AG09319 (cell line): ENCODE measurements at regions not wholly inside any gene's neighbourhood (a gene's known extent, or its start where the extent isn't known, plus 50 kb on each side); places are given as distances from the start of the nearest gene placed in this dataset.

Experiments
- DNase-seq: peaks from one replicate; pipeline ENCODE4 v3.0.0-alpha.2; 2010; ENCODE audit warnings: low read depth; ENCODE audit errors: extremely low read depth
- CTCF ChIP-seq: IDR thresholded peaks from 2 replicates; pipeline ENCODE4 v1.5.1; 2011; ENCODE audit warnings: low read depth, mild to moderate bottlenecking, inconsistent platforms, low read length, moderate library complexity

- no peak for TF ChIP-seq CTCF
- DNase-seq: no peak
Measured at GRCh38 chr5:56676091-56676768, 139.1 kb upstream of the MAP3K1 start.

GRCh38 chr5:56674441-56674840 is 140.9 kb upstream of the MAP3K1 start:
- no peak for TF ChIP-seq CTCF
- no peak for DNase-seq

GRCh38 chr5:56673171-56673570 is 142.2 kb upstream of the MAP3K1 start:
- no peak for DNase-seq
- TF ChIP-seq CTCF: no peak

- DNase-seq: no peak
- no peak for TF ChIP-seq CTCF
Measured at GRCh38 chr5:56671571-56671970, 143.8 kb upstream of the MAP3K1 start.

- DNase-seq: no peak
- TF ChIP-seq CTCF: no peak
Measured at GRCh38 chr5:56670916-56671315, 144.4 kb upstream of the MAP3K1 start.

GRCh38 chr5:56669534-56670483 is 145.5 kb upstream of the MAP3K1 start:
- no peak for DNase-seq
- TF ChIP-seq CTCF: no peak

GRCh38 chr5:56668996-56669395 is 146.4 kb upstream of the MAP3K1 start:
- DNase-seq: no peak
- TF ChIP-seq CTCF: no peak
